HepG2 (cell line): ENCODE measurements at regions not wholly inside any gene's neighbourhood (a gene's known extent, or its start where the extent isn't known, plus 50 kb on each side); places are given as distances from the start of the nearest gene placed in this dataset.
"Not testable (repeated sequence)": the region's sequence is repeated elsewhere in the genome, so short reads cannot be mapped to it uniquely, and the experiment has no call there.

Source experiments
- CTCF ChIP-seq: sonication (generic); formaldehyde crosslinking; IDR thresholded peaks from 2 replicates; pipeline ENCODE4 v1.5.0; 2020; ENCODE audit warnings: mild to moderate bottlenecking, missing genetic modification reagents, moderate library complexity
- ELF1 ChIP-seq: sonication (generic); formaldehyde crosslinking; IDR thresholded peaks from 2 replicates; pipeline ENCODE4 v1.4.0; 2020; ENCODE audit warnings: missing genetic modification reagents
- ETV5 ChIP-seq: IDR thresholded peaks from 2 replicates; pipeline ENCODE4 v1.6.1; 2018; ENCODE audit warnings: missing biosample characterization, missing genetic modification reagents, inconsistent platforms, borderline replicate concordance
- POLR2A ChIP-seq, 2 experiments: IDR thresholded peaks; 2 replicates each; pipeline ENCODE4 v1.6.1; 2011; ENCODE audit warnings: low read depth in 2 of 2, low read length in 2 of 2, mild to moderate bottlenecking in 1 of 2, moderate library complexity in 1 of 2; ENCODE audit not compliant: insufficient read depth in 1 of 2
- RELA ChIP-seq: sonication (generic); formaldehyde crosslinking; IDR thresholded peaks from 2 replicates; pipeline ENCODE4 v1.4.0; 2020; ENCODE audit warnings: missing genetic modification reagents
- RNF2 ChIP-seq: fragments of 450-650 bp; conservative IDR thresholded peaks from 2 replicates; pipeline ENCODE4 v1.6.1; 2016; ENCODE audit warnings: low read depth
- SMARCE1 ChIP-seq: fragments of 450-650 bp; IDR thresholded peaks from 2 replicates; pipeline ENCODE4 v1.6.1; 2017; ENCODE audit warnings: borderline replicate concordance
- SNAPC5 ChIP-seq: sonication (generic); formaldehyde crosslinking; IDR thresholded peaks from 2 replicates; pipeline ENCODE4 v1.8.1; 2023; ENCODE audit warnings: mild to moderate bottlenecking, missing genetic modification reagents, borderline replicate concordance
- SNRNP70 ChIP-seq: fragments of 200-400 bp; formaldehyde crosslinking; IDR thresholded peaks from 2 replicates; pipeline ENCODE4 v1.6.1; 2017; ENCODE audit warnings: mild to moderate bottlenecking, low read depth, low read length, moderate library complexity
- SSRP1 ChIP-seq: IDR thresholded peaks from 2 replicates; pipeline ENCODE4 v1.6.1; 2016; ENCODE audit warnings: control low read depth
- ZNF414 ChIP-seq: sonication (generic); formaldehyde crosslinking; IDR thresholded peaks from 2 replicates; pipeline ENCODE4 v1.5.0; 2020; ENCODE audit warnings: missing genetic modification reagents
- ZNF446 ChIP-seq: sonication (generic); formaldehyde crosslinking; IDR thresholded peaks from 2 replicates; pipeline ENCODE4 v1.5.0; 2020; ENCODE audit warnings: mild to moderate bottlenecking, missing genetic modification reagents
- TF ChIP-seq, protein P1 (sequence below): sonication (generic); formaldehyde crosslinking; IDR thresholded peaks from 2 replicates; pipeline ENCODE4 v1.4.0; 2020; ENCODE audit warnings: missing genetic modification reagents, mild to moderate bottlenecking, borderline replicate concordance

GRCh38 chr7:63573412-63573811 is 425.2 kb upstream of the ZNF722 start:
- TF ChIP-seq SMARCE1; ZNF446 (CRISPR knock-in tag); SNRNP70; ZNF414 (CRISPR knock-in tag); POLR2A (IDR thresholded peaks at IDR 0.05; ENCODE audit: insufficient read depth in 1 of 2, low read depth in 2 of 2, low read length in 2 of 2); CTCF (CRISPR knock-in tag); ELF1 (CRISPR knock-in tag); RELA; SSRP1 (CRISPR knock-in tag); SNAPC5 (CRISPR knock-in tag); RNF2; ETV5: not testable (repeated sequence)
- TF ChIP-seq, protein P1, sequence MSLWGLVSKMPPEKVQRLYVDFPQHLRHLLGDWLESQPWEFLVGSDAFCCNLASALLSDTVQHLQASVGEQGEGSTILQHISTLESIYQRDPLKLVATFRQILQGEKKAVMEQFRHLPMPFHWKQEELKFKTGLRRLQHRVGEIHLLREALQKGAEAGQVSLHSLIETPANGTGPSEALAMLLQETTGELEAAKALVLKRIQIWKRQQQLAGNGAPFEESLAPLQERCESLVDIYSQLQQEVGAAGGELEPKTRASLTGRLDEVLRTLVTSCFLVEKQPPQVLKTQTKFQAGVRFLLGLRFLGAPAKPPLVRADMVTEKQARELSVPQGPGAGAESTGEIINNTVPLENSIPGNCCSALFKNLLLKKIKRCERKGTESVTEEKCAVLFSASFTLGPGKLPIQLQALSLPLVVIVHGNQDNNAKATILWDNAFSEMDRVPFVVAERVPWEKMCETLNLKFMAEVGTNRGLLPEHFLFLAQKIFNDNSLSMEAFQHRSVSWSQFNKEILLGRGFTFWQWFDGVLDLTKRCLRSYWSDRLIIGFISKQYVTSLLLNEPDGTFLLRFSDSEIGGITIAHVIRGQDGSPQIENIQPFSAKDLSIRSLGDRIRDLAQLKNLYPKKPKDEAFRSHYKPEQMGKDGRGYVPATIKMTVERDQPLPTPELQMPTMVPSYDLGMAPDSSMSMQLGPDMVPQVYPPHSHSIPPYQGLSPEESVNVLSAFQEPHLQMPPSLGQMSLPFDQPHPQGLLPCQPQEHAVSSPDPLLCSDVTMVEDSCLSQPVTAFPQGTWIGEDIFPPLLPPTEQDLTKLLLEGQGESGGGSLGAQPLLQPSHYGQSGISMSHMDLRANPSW (CRISPR knock-in tag) = not testable (repeated sequence)
